WERI-Rb-1 (cell line): ENCODE measurements at regions not wholly inside any gene's neighbourhood (a gene's known extent, or its start where the extent isn't known, plus 50 kb on each side); places are given as distances from the start of the nearest gene placed in this dataset.

Experiments used
- DNase-seq: peaks from one replicate; pipeline ENCODE4 v3.0.0-alpha.2; 2020
- H3K27ac ChIP-seq: fragments of 250-450 bp; sonication (Bioruptor Pico); 2 replicates; pipeline ENCODE4 v1.5.1; 2020; ENCODE audit warnings: mild to moderate bottlenecking, moderate library complexity
- H3K27me3 ChIP-seq: fragments of 250-450 bp; sonication (Bioruptor Pico); 2 replicates; pipeline ENCODE4 v1.5.1; 2021; ENCODE audit warnings: mild to moderate bottlenecking, low read depth, moderate library complexity; ENCODE audit not compliant: insufficient read depth, severe bottlenecking
- H3K36me3 ChIP-seq: fragments of 250-450 bp; sonication (Bioruptor Pico); 2 replicates; pipeline ENCODE4 v1.5.1; 2020; ENCODE audit warnings: mild to moderate bottlenecking, moderate library complexity
- H3K4me3 ChIP-seq: 2 replicates; pipeline ENCODE4 v1.5.1; 2011; ENCODE audit warnings: low read depth, mild to moderate bottlenecking, control low read depth, low read length
- H3K9me3 ChIP-seq: fragments of 250-450 bp; sonication (Bioruptor Pico); 2 replicates; pipeline ENCODE4 v1.5.1; 2021; ENCODE audit warnings: mild to moderate bottlenecking, moderate library complexity; ENCODE audit not compliant: severe bottlenecking
- TF ChIP-seq, protein P1 (sequence below): IDR thresholded peaks from 2 replicates; pipeline ENCODE4 v1.5.1; 2011; ENCODE audit warnings: low read depth, mild to moderate bottlenecking, control low read depth, inconsistent platforms, low read length

GRCh38 chr7:114155116-114156110, 236.6 kb upstream of the PPP1R3A start:
- Histone ChIP-seq H3K27ac (no peak overlapping the region), H3K4me3 (no peak overlapping the region), H3K27me3 (no peaks in the 10 kb centered on the region), H3K36me3 (no peaks in the 10 kb centered on the region), H3K9me3 (no peaks in the 10 kb centered on the region)
- TF ChIP-seq, protein P1, sequence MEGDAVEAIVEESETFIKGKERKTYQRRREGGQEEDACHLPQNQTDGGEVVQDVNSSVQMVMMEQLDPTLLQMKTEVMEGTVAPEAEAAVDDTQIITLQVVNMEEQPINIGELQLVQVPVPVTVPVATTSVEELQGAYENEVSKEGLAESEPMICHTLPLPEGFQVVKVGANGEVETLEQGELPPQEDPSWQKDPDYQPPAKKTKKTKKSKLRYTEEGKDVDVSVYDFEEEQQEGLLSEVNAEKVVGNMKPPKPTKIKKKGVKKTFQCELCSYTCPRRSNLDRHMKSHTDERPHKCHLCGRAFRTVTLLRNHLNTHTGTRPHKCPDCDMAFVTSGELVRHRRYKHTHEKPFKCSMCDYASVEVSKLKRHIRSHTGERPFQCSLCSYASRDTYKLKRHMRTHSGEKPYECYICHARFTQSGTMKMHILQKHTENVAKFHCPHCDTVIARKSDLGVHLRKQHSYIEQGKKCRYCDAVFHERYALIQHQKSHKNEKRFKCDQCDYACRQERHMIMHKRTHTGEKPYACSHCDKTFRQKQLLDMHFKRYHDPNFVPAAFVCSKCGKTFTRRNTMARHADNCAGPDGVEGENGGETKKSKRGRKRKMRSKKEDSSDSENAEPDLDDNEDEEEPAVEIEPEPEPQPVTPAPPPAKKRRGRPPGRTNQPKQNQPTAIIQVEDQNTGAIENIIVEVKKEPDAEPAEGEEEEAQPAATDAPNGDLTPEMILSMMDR = no peak
- no peak for DNase-seq

DNA sequence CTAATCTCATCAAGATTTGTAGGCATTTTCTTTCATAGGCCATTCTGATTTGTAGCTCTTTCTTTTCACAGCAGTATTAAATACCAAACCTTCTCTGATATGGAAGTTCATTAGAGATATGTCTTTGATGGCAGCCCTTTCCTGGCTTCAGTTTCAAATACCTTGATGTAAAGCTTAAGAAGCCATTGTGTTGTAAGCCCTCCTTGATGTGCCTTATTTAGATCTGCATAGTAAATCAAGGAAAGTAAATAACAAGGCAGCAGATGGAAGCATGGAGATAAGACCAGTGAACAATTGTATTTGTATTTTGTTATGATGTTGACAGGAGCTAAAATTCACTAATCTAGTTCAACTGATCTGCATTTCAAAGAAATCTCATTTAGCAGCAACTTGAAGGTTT, 234.9 kb upstream of the PPP1R3A start:
- H3K27me3 ChIP-seq = no peaks in the 10 kb centered on the region
- no peak for DNase-seq
- TF ChIP-seq, protein P1 = no peak
- H3K27ac ChIP-seq = no peak overlapping the region
- no peak overlapping the region for H3K4me3 ChIP-seq
- no peaks in the 10 kb centered on the region for H3K9me3 ChIP-seq
- H3K36me3 ChIP-seq = no peaks in the 10 kb centered on the region

DNA sequence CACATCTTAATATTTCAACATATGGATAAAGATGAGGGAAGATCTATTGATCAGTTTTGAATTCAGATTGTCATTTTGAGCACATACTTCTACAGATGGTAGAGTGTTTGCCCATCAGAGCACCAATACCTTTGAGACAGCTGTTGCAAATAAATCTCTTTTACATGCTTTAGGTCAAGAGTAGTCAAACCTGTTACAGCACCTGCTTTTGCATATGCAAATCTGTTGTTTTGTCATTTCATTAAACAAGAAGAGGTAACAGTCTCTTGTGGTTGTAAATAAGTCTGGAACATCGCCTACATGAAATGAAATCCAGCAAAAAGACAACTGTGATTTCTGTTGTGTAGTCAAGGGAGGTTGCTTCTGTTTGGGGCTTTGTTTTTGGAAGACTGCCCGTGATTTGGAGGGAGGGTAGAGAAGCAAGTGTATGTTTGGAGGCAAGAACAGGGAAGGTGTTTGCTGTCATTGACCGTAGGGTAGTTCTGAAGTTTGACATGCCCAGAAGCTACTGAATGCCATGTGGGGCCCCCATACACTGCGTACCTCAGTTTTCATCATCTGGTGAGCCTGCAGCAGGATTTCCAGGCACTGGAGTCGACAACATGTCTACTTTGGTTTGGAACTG, 233.6 kb upstream of the PPP1R3A start:
- TF ChIP-seq, protein P1 = no peak
- no peaks in the 10 kb centered on the region for H3K9me3 ChIP-seq
- H3K4me3 ChIP-seq = no peak overlapping the region
- DNase-seq = no peak
- no peak overlapping the region for H3K27ac ChIP-seq
- no peaks in the 10 kb centered on the region for H3K27me3 ChIP-seq
- no peaks in the 10 kb centered on the region for H3K36me3 ChIP-seq

DNA sequence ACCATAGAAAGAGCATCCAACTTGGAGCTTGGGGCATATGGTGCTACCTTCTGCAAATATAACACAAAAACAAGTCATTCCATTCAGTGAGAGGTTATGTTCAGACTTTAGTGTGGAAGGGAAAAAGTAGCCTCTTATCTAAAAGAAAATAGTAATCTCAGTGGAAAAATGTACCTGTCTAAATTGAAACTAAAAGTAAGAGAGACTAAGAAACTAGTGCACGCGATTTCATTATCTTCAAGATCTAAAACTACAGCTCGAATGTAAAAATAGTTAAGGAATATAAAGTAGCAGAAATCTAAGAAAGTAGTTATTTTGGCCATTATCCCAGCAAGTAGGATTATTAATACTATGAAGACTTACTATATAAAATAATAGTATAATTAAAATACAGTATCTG, 233.0 kb upstream of the PPP1R3A start:
- Histone ChIP-seq H3K9me3 (no peaks in the 10 kb centered on the region), H3K36me3 (no peaks in the 10 kb centered on the region), H3K4me3 (no peak overlapping the region), H3K27me3 (no peaks in the 10 kb centered on the region), H3K27ac (no peak overlapping the region)
- no peak for DNase-seq
- TF ChIP-seq, protein P1 = no peak

GRCh38 chr7:114150689-114151088, 231.9 kb upstream of the PPP1R3A start:
- Histone ChIP-seq H3K36me3 (no peaks in the 10 kb centered on the region), H3K27me3 (no peaks in the 10 kb centered on the region), H3K27ac (no peak overlapping the region), H3K4me3 (no peak overlapping the region), H3K9me3 (no peaks in the 10 kb centered on the region)
- TF ChIP-seq, protein P1 = no peak
- no peak for DNase-seq
